ENCODE measurements at regions not wholly inside any gene's neighbourhood (a gene's known extent, or its start where the extent isn't known, plus 50 kb on each side); places are given as distances from the start of the nearest gene placed in this dataset.

DNA sequence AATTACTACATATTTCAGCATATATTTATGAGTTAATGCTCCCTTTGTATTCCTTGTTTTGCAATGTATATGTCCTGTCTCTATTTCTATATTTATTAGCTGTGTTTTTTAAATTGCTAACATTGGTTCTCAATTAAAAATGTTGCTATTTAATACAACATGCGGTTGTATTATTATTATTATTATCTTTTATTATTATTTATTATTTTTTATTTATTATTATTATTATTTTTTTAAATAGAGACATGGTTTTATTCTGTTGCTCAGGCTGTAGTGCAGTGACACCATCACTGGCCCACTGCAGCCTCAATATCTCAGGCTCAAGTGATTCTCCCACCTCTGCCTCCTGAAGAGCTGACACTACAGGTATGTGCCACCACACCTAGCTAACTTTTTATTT is 1005.9 kb upstream of the ADGRL3 start:
- no peak for DNase-seq

DNA sequence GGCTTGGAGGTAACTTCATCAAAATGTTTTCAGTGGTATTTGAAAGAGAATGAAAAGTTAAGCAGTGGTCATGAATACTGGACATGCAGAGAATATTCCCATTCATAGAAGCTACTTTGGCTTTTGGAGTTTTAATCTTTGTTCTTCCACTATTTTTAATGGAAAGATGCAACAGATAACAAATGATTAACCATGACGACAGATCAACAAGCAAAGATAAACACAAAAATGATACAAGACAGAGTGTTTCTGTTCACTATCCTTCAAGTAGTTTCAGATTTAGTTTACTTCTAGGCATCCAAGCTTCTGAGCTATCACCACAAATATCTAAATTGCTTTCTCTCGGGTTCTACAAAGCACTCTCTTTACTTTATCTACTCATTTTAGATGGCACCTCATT is 1004.9 kb upstream of the ADGRL3 start:
- no peak for DNase-seq

DNA sequence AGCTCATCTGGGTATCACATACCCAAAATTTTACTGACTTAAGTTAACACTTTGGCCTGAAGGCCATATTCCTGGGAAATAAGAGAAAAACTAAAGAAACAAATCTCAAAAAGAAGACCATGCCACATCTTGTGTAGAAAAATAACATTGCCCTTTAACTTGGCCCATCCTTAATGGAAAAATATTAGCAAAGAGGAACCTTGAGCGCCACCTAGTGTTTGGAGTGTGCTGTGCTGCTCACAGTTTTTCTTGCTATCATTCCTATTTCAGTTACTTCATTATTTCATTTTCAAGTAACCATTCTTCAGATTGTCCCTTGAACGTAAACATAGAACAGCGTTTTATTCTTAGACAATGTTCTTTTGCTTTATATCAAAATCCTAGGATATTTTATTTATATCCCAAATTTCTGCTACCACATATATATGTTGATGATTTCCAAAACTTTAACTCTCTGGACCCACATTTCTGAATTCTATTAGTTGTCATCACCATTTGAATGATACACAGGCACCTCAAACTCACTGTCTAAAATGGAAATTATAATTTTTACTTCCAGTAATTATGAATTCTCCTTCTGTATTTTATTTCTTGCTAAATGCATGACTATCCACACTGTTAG is 999.0 kb upstream of the ADGRL3 start:
- no peak for DNase-seq

DNA sequence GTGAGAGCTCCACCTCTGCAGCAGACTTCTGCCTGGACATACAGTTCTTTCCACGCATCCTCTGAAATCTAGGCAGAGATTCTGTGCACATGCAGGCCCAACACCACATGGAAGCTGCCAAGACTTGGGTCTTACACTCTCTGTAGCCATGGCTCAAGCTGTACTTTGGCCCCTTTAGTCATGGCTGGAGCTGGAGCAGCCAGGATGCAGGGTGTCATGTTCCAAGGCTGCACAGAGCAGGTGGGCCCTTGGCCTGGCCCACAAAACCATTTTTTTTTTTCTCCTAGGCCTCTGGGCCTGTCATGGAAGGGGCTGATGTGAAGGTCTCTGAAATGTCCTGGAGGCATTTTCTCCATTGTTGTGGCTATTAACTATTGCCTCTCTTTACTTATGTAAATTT is 990.5 kb upstream of the ADGRL3 start:
- no peak for DNase-seq

DNA sequence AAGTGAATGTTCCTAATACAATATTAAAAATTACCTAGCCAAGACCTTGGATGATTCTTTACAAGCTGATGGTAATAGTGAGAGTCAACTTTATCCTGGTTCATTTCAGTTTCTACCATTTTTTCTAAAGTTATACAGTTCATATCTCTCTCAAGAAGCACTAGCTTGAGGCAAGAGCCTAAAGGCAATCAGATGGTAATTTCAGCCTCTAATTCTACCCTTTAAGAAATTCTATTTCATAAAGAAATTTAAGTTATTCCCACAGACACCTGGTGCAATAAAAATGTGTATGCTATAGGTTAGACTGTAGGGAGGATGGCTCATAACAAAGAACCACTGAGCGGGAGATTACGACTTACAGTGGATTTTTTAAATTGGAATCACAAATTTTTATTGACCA is 984.2 kb upstream of the ADGRL3 start:
- DNase-seq: no peak

DNA sequence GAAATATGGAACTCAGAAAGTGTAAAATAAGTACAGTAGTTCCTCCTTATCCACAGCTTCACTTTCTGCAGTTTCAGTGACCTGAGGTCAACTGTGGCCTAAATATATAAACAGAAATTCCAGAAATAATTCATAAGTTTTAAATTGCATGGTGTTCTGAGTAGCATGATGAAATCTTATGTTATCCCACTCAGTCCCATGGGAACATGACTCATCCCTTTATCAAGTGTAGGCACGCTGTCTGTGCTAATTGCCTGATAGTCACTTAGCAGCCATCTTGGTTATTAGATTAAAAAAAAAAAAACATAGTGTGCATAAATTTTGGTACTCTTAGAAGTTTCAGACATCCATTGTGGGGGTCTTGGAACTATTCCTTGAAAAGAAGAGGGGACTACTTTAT is 983.4 kb upstream of the ADGRL3 start:
- DNase-seq: no peak

DNA sequence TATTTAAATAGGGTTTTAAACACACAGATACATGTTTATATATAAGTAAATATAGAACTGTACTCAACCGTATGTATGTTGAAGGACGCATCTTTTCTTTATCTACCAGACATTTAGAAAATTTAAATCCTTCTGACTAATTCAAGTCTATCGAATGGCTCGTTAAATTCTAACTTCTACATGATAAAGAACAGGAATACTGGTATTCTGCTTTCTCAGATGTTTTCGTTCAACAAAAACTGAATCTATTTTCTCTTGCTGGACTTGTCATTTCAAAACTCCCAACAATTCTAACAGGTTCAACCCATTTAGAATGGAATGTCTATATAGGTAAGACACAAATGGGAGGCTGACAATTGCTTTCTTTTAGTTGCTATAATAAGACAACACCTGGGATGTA is 978.3 kb upstream of the ADGRL3 start:
- DNase-seq: no peak

DNA sequence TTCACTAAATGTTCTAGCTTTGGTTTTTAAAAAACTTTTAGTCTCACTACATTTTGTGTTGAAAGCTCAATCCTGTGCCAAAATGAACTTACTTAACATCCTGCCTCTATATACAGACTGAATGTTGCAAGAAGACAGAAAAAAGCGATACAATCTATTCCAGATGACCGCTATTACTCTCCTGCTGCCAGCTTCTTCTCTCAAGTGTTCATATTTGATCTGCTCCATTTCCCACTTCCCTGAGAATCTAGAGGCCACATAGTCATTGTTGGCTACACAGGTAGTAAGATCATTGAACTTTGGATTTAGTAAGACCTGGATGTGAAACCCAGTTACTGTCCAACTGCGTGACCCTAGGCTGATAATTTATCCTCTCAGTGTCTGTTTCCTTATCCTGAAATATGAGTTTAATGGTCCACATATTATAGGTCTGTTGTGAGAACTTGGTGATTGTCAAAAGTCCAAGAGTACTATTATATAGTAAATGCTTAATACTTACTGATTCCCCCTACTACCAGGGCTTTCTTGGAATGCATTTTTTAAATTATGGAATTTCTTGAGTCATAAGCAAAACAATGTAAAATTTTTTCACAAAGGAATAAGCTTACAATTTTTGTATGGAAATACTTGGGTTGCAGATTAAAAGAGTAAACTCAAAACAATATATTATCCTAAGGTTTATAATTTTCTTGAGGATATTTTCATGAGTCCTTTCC is 976.8 kb upstream of the ADGRL3 start:
- no peak for DNase-seq

DNA sequence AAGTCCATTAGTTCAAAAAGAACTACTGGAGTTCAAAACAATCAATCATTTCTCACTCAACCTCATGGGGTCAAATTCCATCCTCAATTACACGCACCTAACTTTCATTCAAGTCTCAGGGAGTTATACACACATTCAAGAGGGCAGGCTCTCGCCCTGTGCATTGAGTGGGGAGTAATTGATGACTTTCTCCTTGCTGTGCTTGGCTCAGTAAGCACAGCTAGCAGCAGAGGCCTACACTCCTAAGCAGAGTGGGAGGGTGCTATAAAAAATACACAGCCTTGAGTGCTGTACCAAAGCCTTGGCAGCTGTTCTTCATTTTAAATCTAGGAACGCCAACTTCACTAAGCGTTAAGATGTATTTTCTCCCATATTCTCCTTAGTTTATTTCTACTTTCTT is 958.3 kb upstream of the ADGRL3 start:
- DNase-seq: peak; percentile 11

DNA sequence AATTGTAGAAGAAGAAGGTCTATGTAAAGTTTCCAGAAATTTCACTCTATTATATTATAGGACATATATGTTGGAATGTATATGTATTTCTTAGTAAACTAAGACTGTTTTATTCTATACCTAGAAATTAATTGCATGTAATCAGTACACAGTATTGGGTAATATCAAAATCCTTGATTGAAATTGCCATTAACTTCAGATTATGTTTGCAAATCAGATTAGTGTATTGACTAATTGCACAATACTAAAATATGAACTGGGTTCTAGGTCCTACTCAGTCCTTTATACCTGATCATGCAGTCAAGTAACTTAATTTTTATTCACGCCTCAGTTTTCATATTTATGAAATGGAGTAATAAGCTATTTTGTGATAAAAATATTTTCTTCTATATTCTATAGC is 950.3 kb upstream of the ADGRL3 start:
- DNase-seq: no peak

DNA sequence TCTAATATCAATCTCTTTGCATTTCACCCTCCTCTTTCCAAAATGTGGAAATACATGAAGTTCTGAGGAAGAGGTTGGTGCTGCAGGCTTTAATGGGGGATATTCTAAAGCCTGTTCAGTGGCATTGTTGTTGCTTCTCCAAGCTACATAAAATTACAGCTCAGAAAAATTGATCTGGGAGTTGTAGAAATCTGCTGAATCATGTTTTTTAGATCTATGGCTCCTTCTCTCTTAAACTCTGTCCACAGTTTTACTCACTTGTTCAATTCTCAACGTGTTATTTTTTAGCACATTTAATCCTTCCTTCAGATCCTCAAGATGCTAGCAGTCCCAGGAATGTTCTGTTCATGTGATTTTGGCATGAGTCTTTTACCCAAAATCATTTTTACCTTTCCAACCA is 949.5 kb upstream of the ADGRL3 start:
- DNase-seq: no peak

DNA sequence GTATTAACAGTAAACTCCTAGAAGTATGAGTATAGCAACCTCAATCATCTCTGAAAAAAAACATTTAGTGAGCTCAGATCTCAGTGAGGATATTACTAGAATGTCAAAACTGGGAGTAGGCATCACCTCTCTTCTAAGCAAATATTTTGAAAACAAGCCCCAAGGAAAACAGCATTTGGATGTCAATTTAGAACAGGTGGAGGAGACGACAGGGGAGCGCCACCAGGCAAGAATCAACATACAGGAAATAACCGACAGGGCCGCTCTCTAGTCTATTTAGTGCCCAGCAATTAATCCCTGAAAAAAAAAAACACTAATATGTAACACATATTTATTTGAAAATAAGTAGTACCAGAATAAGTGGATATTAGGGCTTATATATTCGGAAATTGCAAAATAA is 940.3 kb upstream of the ADGRL3 start:
- DNase-seq: no peak

DNA sequence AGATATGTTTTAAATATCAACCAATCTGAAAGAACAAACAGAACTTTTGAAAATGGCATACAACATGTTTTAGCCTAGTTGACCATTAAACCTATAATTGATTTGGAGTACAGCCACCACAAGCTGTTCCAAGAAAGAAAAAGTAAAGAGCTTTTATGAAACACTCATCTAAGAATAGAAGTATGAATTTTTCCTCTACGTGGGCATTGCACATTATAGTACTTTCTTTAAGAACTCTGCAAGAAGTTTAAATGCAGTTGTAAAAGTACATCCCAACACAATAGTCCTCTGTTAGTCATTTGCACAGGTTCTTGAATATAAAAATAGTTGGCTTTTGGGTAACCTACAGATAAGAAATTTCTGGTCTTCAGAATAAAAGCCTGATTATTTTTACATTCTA is 933.6 kb upstream of the ADGRL3 start:
- no peak for DNase-seq

DNA sequence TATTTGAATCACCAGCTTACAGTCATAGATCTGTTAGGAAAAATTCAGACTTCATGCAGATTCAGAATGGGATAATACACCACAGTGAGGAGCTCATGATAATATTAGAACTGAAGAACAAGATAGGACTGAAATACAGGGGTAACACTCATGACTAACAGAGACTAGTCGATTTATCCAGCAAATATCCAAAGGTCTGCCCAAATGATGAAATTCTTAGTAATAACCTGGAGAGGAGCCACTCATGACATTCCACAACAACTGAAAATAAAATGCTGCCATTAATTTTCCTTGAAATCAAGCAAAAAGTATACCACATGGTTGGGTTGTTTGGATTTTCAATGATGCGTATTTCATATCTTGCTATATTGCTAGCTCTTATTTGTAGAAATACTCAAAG is 903.7 kb upstream of the ADGRL3 start:
- no peak for DNase-seq

DNA sequence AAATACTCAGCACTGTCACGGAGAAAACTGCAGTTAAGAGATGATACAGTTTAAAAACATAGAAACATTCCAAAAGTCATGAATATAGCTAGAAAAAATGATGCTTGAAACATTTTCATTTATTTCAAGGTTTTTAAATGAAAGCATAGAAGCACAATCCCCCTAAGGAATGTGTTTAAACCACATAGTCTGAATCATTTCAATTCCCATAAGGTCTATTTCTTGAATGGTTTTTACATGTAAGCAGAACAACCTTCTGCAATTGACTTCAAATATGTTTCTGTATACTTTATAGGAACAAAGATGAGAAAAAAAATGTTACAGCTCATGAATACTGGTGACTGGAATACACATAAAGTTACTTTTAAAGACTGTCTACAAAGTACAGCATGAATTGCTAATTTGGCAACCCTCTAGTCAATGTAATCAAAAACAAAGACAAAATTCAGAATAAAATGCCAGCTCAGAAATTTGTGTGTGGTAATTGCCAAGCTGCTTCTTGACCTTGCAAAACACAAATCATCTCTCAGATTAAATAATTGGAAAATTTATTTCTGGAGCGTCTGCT is 886.4 kb upstream of the ADGRL3 start:
- DNase-seq: no peak

DNA sequence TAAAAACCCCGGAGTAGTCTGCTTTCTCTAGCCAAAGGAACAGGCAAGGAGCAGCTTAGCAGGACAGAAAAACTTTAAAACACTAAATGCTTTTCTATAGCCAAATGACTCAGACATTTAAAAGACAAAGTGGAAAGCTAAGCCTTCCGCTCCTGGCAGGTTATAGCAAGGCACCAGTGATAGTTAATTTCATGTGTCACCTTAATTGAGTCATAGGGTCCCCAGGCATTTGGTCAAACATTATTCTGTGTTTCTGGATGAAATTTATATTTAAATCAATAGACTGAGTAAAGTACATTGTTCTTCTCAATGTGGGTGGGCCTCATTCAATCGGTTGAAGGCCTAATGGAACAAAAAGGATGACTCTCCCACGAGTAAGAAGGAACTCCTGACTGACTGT is 885.7 kb upstream of the ADGRL3 start:
- no peak for DNase-seq

DNA sequence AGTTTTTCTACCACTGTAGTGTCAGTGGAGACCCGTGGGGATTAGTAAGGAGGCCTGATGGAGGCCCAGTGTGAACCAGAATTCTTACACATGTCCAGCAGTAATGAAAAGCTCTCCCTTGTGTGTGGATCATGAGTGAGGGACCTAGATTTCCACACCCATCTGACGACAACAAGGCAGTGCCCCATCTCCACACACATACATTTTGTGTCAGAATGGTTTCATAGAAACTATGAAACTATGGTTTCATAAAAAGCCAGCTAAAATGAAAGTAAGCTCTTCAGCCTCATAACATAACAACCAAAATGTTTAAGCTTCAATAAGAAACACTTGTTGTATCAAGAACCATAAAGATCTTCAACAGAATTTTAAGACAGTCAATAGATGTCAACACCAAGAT is 884.5 kb upstream of the ADGRL3 start:
- DNase-seq: no peak

DNA sequence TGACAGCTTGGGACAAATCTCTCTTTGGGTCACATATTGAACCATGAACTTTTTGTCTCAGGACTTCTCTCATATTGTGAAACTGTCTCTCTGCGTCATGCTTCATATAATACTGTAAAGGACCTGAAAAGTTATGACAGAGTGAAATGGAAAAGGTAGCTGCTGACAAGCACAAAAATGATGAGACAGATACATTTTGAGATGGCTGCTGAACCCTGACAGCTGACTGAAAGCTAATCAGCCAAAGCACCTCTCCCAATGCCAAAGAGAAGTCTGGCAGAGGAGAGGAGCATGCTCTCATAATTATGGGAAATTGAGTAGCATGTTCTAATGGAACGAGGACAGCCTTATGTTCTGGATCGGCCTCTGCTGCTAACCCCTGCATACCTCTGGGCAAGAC is 873.4 kb upstream of the ADGRL3 start:
- no peak for DNase-seq

DNA sequence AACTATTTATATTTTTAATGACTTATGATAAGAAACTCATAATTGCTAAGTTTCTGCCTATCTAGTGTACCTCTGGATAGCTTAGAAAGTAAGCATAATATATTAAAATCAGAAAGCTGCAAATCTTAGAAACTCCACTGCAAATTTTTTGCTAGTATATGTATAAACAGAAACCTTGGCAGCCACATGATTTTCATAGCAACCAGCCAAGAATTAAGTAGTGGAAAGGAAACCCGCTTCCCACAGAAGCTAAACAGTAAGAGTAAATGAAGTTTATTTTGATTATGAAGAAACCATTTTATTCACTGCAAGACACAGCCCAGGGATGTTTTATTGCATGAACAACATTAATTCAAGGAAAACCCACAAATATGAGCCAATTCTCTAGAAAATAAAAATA is 872.5 kb upstream of the ADGRL3 start:
- DNase-seq: no peak

DNA sequence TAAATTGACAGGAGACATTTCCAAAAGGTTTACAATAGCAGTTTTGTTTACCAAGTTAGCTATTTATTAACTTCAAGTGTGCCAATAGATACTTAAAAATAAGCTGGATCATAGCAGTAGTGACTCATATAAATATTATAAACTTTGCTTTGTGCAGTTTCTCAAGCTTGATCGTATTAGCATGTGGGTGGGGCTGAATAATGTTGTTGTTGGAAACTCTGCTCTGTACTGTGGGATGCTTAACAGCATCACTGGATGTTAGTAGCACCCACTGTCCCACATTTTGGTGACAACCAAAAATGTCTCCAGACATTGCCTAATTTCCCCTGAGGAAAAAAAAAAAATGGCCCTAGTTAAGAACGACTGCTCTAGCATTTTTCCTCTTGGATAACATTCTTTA is 855.2 kb upstream of the ADGRL3 start:
- DNase-seq: no peak

DNA sequence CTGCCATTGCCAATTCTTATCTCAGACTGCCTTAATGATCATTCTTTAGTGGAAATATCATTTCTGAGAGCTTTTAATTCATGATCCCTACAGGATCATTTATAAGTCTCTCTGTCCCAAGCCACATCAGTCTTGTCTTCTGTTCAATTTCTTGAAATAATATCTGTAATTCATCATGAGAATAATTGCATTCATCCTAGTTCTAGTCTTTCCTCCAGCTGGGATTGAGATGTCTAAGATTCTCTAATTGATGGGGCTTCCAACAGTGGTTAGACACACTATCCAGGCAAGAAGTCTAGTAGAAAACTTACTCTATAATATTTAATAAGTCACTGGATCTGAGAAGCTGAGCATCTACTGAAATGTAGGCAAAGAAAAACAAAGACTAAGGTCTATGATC is 854.7 kb upstream of the ADGRL3 start:
- DNase-seq: no peak

DNA sequence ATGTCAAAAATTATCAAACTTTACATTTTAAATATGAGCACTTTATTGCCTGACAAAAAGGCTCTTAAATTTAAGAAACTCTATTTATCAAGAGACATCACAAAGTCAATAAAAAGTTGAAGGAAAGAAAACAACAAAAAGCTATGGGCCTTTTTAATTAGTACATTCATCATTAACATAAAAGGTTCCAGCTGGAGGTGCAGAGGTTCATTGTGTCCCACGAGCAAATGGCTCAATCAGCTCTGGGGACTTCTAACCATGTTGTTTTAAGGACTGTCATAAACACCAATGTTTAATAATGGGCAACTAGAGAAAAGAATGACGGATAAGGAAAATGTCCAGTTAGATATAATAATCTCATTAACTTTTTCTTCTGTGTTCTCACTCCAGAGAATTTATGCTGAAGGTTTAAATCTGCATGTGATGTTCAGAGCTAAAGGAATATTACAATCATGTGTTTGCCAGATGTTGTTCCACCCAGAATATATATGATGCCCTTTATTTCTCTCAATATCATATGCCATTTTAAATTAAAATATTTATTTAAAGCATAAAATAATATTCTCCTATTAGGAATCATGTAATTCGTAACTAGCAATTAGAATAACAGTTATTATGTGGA is 840.3 kb upstream of the ADGRL3 start:
- no peak for DNase-seq

DNA sequence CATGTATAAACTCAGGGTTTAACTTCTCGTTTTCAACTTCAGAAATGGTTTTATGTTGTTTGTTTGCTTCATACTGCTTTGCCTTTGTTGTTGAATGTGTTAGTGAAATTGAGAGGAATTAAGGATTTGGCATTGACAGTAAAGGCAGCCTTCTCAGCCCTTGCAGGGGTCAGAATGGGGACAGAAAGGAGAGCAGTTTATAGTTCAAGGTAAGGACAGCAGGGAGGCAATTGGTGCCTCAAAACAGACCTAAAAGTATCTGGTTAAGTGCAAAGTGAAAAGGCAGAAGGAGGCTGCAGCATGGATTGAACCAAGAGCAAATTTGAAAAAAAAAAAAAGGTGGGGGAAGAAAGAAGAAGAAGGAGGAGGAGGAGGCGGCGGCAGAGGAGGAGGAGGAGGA is 835.0 kb upstream of the ADGRL3 start:
- no peak for DNase-seq

DNA sequence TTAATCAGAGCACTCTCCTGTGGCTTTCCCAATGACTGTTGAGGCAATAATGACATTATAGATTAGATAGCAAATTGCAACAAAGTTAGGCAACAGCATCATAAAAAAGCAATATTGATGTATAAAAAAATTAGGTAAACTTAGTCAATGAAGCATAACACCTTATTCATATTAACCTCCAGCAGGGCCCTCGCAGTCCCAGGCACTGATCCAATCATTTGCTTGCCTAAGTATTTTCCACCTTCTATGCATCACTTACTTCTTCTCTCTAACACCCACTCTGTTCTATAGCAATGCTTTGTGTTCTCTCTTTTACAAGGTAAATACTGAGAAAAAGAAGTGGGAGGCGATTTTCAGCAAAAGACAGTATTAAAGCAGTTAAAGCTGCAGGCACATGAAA is 833.5 kb upstream of the ADGRL3 start:
- DNase-seq: peak; percentile 1
